ENCODE measurements at regions not wholly inside any gene's neighbourhood (a gene's known extent, or its start where the extent isn't known, plus 50 kb on each side); places are given as distances from the start of the nearest gene placed in this dataset.

GRCh38 chr5:34487956-34488355 lies 168.2 kb upstream of the RAI14 start:
- no peak for DNase-seq

- DNase-seq, result no peak
Observed at GRCh38 chr5:34488984-34489383, 167.1 kb upstream of the RAI14 start.

GRCh38 chr5:34490506-34491250 lies 165.4 kb upstream of the RAI14 start:
- DNase-seq, result peak; percentile 78

GRCh38 chr5:34491251-34491620 lies 164.9 kb upstream of the RAI14 start:
- no peak for DNase-seq

GRCh38 chr5:34494111-34494755 lies 161.9 kb upstream of the RAI14 start:
- no peak for DNase-seq

GRCh38 chr5:34495178-34495577 lies 160.9 kb upstream of the RAI14 start:
- DNase-seq, result no peak

- no peak for DNase-seq
Observed at GRCh38 chr5:34496260-34496691, 159.9 kb upstream of the RAI14 start.

- peak; percentile 6 for DNase-seq
Observed at GRCh38 chr5:34496701-34497469, 159.2 kb upstream of the RAI14 start.

GRCh38 chr5:34497470-34497808 lies 158.7 kb upstream of the RAI14 start:
- no peak for DNase-seq

- no peak for DNase-seq
Observed at GRCh38 chr5:34498572-34498971, 157.6 kb upstream of the RAI14 start.

- no peak for DNase-seq
Observed at GRCh38 chr5:34499001-34499734, 157.0 kb upstream of the RAI14 start.

GRCh38 chr5:34500236-34500847 lies 155.8 kb upstream of the RAI14 start:
- no peak for DNase-seq

- DNase-seq, result no peak
Observed at GRCh38 chr5:34501016-34501415, 155.1 kb upstream of the RAI14 start.

- no peak for DNase-seq
Observed at GRCh38 chr5:34501840-34502239, 154.3 kb upstream of the RAI14 start.

- no peak for DNase-seq
Observed at GRCh38 chr5:34502581-34502980, 153.5 kb upstream of the RAI14 start.

GRCh38 chr5:34503379-34504253 lies 152.5 kb upstream of the RAI14 start:
- DNase-seq, result no peak

- DNase-seq, result no peak
Observed at GRCh38 chr5:34504967-34505366, 151.2 kb upstream of the RAI14 start.

GRCh38 chr5:34505731-34506130 lies 150.4 kb upstream of the RAI14 start:
- DNase-seq, result no peak

- no peak for DNase-seq
Observed at GRCh38 chr5:34507933-34508332, 148.2 kb upstream of the RAI14 start.

GRCh38 chr5:34509392-34509791 lies 146.7 kb upstream of the RAI14 start:
- DNase-seq, result no peak

GRCh38 chr5:34510002-34510401 lies 146.1 kb upstream of the RAI14 start:
- DNase-seq, result no peak

- DNase-seq, result no peak
Observed at GRCh38 chr5:34511063-34511462, 145.1 kb upstream of the RAI14 start.

Data from NCI-H2029 (cell line).